HG03039 (cell line): ENCODE measurements at regions not wholly inside any gene's neighbourhood (a gene's known extent, or its start where the extent isn't known, plus 50 kb on each side); places are given as distances from the start of the nearest gene placed in this dataset.

Experiments used
- ATAC-seq: cut with Tn5 transposase; IDR thresholded peaks from one replicate; pipeline ENCODE4 v1.9.1; 2021; ENCODE audit warnings: mild to moderate bottlenecking, moderate library complexity; ENCODE audit not compliant: unreplicated experiment

- ATAC-seq: no peak
Measured at GRCh38 chr11:134513585-134514120, 101.6 kb upstream of the B3GAT1 start.

- no peak for ATAC-seq
Measured at GRCh38 chr11:134512571-134513538, 100.8 kb upstream of the B3GAT1 start.

GRCh38 chr11:134512061-134512460 lies 100.0 kb upstream of the B3GAT1 start:
- ATAC-seq: no peak

- ATAC-seq: no peak
Measured at GRCh38 chr11:134511255-134511654, 99.2 kb upstream of the B3GAT1 start.

- no peak for ATAC-seq
Measured at GRCh38 chr11:134510233-134511040, 98.4 kb upstream of the B3GAT1 start.

GRCh38 chr11:134509381-134510232 lies 97.6 kb upstream of the B3GAT1 start:
- ATAC-seq: no peak

GRCh38 chr11:134508219-134508990 lies 96.4 kb upstream of the B3GAT1 start:
- ATAC-seq: no peak

GRCh38 chr11:134506046-134506445 lies 94.0 kb upstream of the B3GAT1 start:
- ATAC-seq: no peak

- no peak for ATAC-seq
Measured at GRCh38 chr11:134505125-134505524, 93.1 kb upstream of the B3GAT1 start.

- no peak for ATAC-seq
Measured at GRCh38 chr11:134504146-134504905, 92.3 kb upstream of the B3GAT1 start.

- no peak for ATAC-seq
Measured at GRCh38 chr11:134503596-134503995, 91.6 kb upstream of the B3GAT1 start.

- no peak for ATAC-seq
Measured at GRCh38 chr11:134503100-134503499, 91.1 kb upstream of the B3GAT1 start.

GRCh38 chr11:134502153-134502550 lies 90.1 kb upstream of the B3GAT1 start:
- ATAC-seq: no peak

- ATAC-seq: no peak
Measured at GRCh38 chr11:134501406-134502152, 89.5 kb upstream of the B3GAT1 start.

- ATAC-seq: no peak
Measured at GRCh38 chr11:134500621-134501020, 88.6 kb upstream of the B3GAT1 start.

GRCh38 chr11:134499990-134500389 lies 87.9 kb upstream of the B3GAT1 start:
- ATAC-seq: no peak

- ATAC-seq: no peak
Measured at GRCh38 chr11:134498326-134499139, 86.5 kb upstream of the B3GAT1 start.

- ATAC-seq: no peak
Measured at GRCh38 chr11:134497586-134497985, 85.5 kb upstream of the B3GAT1 start.
